ENCODE measurements at regions not wholly inside any gene's neighbourhood (a gene's known extent, or its start where the extent isn't known, plus 50 kb on each side); places are given as distances from the start of the nearest gene placed in this dataset.

DNA sequence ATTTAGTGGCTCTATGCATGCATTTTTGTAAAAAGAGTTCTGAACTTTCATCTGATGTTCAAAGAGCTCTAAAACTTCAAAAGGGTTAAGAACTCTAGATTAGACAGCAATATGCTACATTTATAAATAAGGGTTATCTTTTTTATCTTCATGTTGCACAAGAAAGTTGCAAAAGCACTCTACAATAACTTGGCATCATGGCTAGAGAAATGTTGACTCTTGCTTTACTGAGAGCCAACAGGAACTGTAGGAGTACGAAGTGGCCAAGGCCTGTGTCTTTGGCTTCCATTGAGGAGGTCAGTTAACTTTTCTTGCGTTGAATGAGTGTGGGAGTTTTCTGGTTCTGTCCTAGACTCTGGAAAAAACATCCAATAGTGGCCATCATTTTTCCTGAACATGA is 516.9 kb downstream of the TFAP2B start:
- Mint-ChIP-seq H3K27me3 (no peaks in the 10 kb centered on the region), H3K27ac (no peak overlapping the region), H3K4me3 (no peak overlapping the region), H3K36me3 (ENCODE audit: low read depth) (no peaks in the 10 kb centered on the region), H3K9me3 (peaks cover 2% of the 10 kb centered on the region), H3K4me1 (ENCODE audit: low read depth) (no peaks in the 10 kb centered on the region)
- DNase-seq (no peak), ATAC-seq (ENCODE audit: poor library complexity) (no peak)
- no peak overlapping the region for H3K4me3 ChIP-seq (ENCODE audit: low read length)
- H3K27me3 ChIP-seq (ENCODE audit: control insufficient read depth in 1 of 2, insufficient read depth in 2 of 2, low read length in 2 of 2) = no peaks in the 10 kb centered on the region
- no peak overlapping the region for H3K27ac ChIP-seq (ENCODE audit: low read depth in 1 of 2, low read length in 2 of 2)
- peaks cover 0 to 3% of the 10 kb centered on the region in 2 experiments for H3K9me3 ChIP-seq (ENCODE audit: control insufficient read depth in 1 of 2, insufficient read depth in 1 of 2, low read length in 2 of 2)
- H3K4me1 ChIP-seq (ENCODE audit: insufficient read depth, low read length) = no peaks in the 10 kb centered on the region
- intact Hi-C loops (cut with DNase I, micrococcal nuclease) = no loop called here
- TF ChIP-seq, protein P1, sequence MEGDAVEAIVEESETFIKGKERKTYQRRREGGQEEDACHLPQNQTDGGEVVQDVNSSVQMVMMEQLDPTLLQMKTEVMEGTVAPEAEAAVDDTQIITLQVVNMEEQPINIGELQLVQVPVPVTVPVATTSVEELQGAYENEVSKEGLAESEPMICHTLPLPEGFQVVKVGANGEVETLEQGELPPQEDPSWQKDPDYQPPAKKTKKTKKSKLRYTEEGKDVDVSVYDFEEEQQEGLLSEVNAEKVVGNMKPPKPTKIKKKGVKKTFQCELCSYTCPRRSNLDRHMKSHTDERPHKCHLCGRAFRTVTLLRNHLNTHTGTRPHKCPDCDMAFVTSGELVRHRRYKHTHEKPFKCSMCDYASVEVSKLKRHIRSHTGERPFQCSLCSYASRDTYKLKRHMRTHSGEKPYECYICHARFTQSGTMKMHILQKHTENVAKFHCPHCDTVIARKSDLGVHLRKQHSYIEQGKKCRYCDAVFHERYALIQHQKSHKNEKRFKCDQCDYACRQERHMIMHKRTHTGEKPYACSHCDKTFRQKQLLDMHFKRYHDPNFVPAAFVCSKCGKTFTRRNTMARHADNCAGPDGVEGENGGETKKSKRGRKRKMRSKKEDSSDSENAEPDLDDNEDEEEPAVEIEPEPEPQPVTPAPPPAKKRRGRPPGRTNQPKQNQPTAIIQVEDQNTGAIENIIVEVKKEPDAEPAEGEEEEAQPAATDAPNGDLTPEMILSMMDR (IDR thresholded peaks at IDR 0.05) = no peak
- ChIA-PET POLR2A (no interaction called here), CTCF (no interaction called here)
- H3K36me3 ChIP-seq (ENCODE audit: insufficient read depth, low read length) = no peaks in the 10 kb centered on the region

DNA sequence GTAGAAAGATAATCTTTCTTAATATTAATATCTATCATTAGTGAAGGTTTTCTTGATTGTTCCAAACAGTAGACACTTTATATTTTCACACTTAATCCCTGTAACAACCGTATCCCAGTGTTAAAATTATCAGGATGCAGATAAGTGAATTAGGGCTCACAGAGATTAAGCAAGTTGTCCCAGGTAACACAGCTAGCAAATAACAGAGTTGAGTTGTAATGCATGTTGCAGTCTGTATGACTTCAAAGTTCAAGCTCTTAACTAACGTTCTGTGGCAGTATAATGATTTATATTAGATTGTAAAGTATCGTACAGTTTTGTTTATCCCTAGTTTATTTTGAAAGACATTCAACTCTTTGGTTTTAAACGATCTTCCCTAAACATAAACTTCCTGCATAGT is 517.5 kb downstream of the TFAP2B start:
- no peak overlapping the region for H3K4me3 ChIP-seq (ENCODE audit: low read length)
- H3K27me3 ChIP-seq (ENCODE audit: control insufficient read depth in 1 of 2, insufficient read depth in 2 of 2, low read length in 2 of 2) = no peaks in the 10 kb centered on the region
- no peaks in the 10 kb centered on the region for H3K4me1 ChIP-seq (ENCODE audit: insufficient read depth, low read length)
- H3K4me3 Mint-ChIP-seq = no peak overlapping the region
- DNase-seq = no peak
- no peak overlapping the region for H3K27ac ChIP-seq (ENCODE audit: low read depth in 1 of 2, low read length in 2 of 2)
- H3K9me3 ChIP-seq (ENCODE audit: control insufficient read depth in 1 of 2, insufficient read depth in 1 of 2, low read length in 2 of 2) = peaks cover 0 to 3% of the 10 kb centered on the region in 2 experiments
- H3K36me3 Mint-ChIP-seq (ENCODE audit: low read depth) = no peaks in the 10 kb centered on the region
- no peaks in the 10 kb centered on the region for H3K36me3 ChIP-seq (ENCODE audit: insufficient read depth, low read length)
- no peak overlapping the region for H3K27ac Mint-ChIP-seq
- peaks cover 2% of the 10 kb centered on the region for H3K9me3 Mint-ChIP-seq
- H3K27me3 Mint-ChIP-seq = no peaks in the 10 kb centered on the region
- POLR2A ChIA-PET = no interaction called here
- TF ChIP-seq, protein P1 (IDR thresholded peaks at IDR 0.05) = no peak
- ATAC-seq (ENCODE audit: poor library complexity) = no peak
- CTCF ChIA-PET = no interaction called here
- H3K4me1 Mint-ChIP-seq (ENCODE audit: low read depth) = no peaks in the 10 kb centered on the region
- intact Hi-C loops (cut with DNase I, micrococcal nuclease) = no loop called here

DNA sequence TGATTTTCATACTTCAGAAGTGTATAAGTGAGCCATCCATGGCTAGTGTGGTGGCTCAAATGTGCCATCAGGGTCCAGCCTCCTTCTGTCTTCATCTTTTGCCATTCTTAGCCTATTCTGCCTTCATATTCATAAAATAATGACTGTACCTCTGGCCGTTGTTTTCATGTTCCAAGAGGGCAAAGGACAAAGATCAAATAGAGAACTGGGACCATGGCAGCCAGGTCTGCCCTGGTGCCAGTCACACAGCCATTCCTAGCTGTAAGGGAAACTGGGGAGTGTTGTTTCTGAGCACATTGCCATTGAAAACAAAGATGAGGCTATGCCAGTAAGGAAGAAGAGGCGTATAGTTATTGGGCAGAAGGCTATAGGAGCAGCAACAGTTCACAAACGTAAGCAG is 518.6 kb downstream of the TFAP2B start:
- peaks cover 0 to 3% of the 10 kb centered on the region in 2 experiments for H3K9me3 ChIP-seq (ENCODE audit: control insufficient read depth in 1 of 2, insufficient read depth in 1 of 2, low read length in 2 of 2)
- ChIA-PET POLR2A (no interaction called here), CTCF (no interaction called here)
- H3K4me3 ChIP-seq (ENCODE audit: low read length) = no peak overlapping the region
- H3K27ac ChIP-seq (ENCODE audit: low read depth in 1 of 2, low read length in 2 of 2) = no peak overlapping the region
- H3K27me3 ChIP-seq (ENCODE audit: control insufficient read depth in 1 of 2, insufficient read depth in 2 of 2, low read length in 2 of 2) = no peaks in the 10 kb centered on the region
- no peak overlapping the region for H3K27ac Mint-ChIP-seq
- intact Hi-C loops (cut with DNase I, micrococcal nuclease) = no loop called here
- no peaks in the 10 kb centered on the region for H3K36me3 Mint-ChIP-seq (ENCODE audit: low read depth)
- no peaks in the 10 kb centered on the region for H3K4me1 Mint-ChIP-seq (ENCODE audit: low read depth)
- ATAC-seq (ENCODE audit: poor library complexity) (no peak), DNase-seq (no peak)
- no peaks in the 10 kb centered on the region for H3K36me3 ChIP-seq (ENCODE audit: insufficient read depth, low read length)
- H3K27me3 Mint-ChIP-seq = no peaks in the 10 kb centered on the region
- TF ChIP-seq, protein P1 (IDR thresholded peaks at IDR 0.05) = no peak
- H3K4me1 ChIP-seq (ENCODE audit: insufficient read depth, low read length) = no peaks in the 10 kb centered on the region
- no peaks in the 10 kb centered on the region for H3K9me3 Mint-ChIP-seq
- H3K4me3 Mint-ChIP-seq = no peak overlapping the region

Measured in CD4-positive, alpha-beta T cell (primary cell).